Hepatocyte (in vitro differentiated cells): ENCODE measurements at regions not wholly inside any gene's neighbourhood (a gene's known extent, or its start where the extent isn't known, plus 50 kb on each side); places are given as distances from the start of the nearest gene placed in this dataset.

Experiments used
- DNase-seq: peaks from one replicate; pipeline ENCODE4 v3.0.0-alpha.2; 2016; ENCODE audit warnings: low spot score
- H2AFZ ChIP-seq: fragments of 200-600 bp; sonication (generic); 2 replicates; pipeline ENCODE4 v1.6.0; 2016; ENCODE audit warnings: antibody characterized with exemption, mild to moderate bottlenecking
- H3K27ac ChIP-seq: fragments of 200-600 bp; sonication (generic); 2 replicates; pipeline ENCODE4 v1.5.1; 2016; ENCODE audit warnings: mild to moderate bottlenecking
- H3K27me3 ChIP-seq: fragments of 200-600 bp; sonication (generic); 2 replicates; pipeline ENCODE4 v1.6.1; 2016
- H3K36me3 ChIP-seq: fragments of 200-600 bp; sonication (generic); replicated peaks from 2 replicates; pipeline ENCODE4 v1.5.1; 2016; ENCODE audit warnings: low read depth; ENCODE audit not compliant: insufficient read depth
- H3K4me1 ChIP-seq: fragments of 200-600 bp; sonication (generic); 2 replicates; pipeline ENCODE4 v1.5.1; 2016; ENCODE audit warnings: mild to moderate bottlenecking, moderate library complexity; ENCODE audit not compliant: insufficient read depth
- H3K4me2 ChIP-seq: fragments of 200-600 bp; sonication (generic); 2 replicates; pipeline ENCODE4 v1.6.0; 2016
- H3K4me3 ChIP-seq: fragments of 200-600 bp; sonication (generic); 2 replicates; pipeline ENCODE4 v1.5.1; 2016; ENCODE audit warnings: mild to moderate bottlenecking
- H3K79me2 ChIP-seq: fragments of 200-600 bp; sonication (generic); 2 replicates; pipeline ENCODE4 v1.6.0; 2017; ENCODE audit warnings: mild to moderate bottlenecking
- H3K9me2 ChIP-seq: fragments of 200-600 bp; sonication (generic); replicated peaks from 2 replicates; pipeline ENCODE4 v1.6.0; 2017; ENCODE audit warnings: mild to moderate bottlenecking; ENCODE audit not compliant: insufficient read depth
- H3K9me3 ChIP-seq: fragments of 200-600 bp; sonication (generic); 2 replicates; pipeline ENCODE4 v1.5.1; 2016; ENCODE audit warnings: low read depth, mild to moderate bottlenecking
- H4K20me1 ChIP-seq: fragments of 200-600 bp; sonication (generic); 2 replicates; pipeline ENCODE4 v1.6.0; 2016; ENCODE audit warnings: mild to moderate bottlenecking; ENCODE audit not compliant: insufficient read depth, poor library complexity, severe bottlenecking
- CTCF ChIP-seq: fragments of 200-600 bp; sonication (generic); IDR thresholded peaks from 2 replicates; pipeline ENCODE4 v1.5.1; 2016; ENCODE audit warnings: antibody characterized with exemption, mild to moderate bottlenecking; ENCODE audit not compliant: poor library complexity
- EZH2 ChIP-seq: fragments of 200-600 bp; sonication (generic); IDR thresholded peaks from 2 replicates; pipeline ENCODE4 v1.6.1; 2016; ENCODE audit warnings: antibody characterized with exemption, mild to moderate bottlenecking, borderline replicate concordance
- EZH2phosphoT487 ChIP-seq: fragments of 200-600 bp; sonication (generic); IDR thresholded peaks from one replicate; pipeline ENCODE4 v1.6.1; 2018; ENCODE audit warnings: antibody characterized with exemption, mild to moderate bottlenecking, low read depth, moderate library complexity; ENCODE audit not compliant: unreplicated experiment, severe bottlenecking
- WGBS: methylation state at CpG from one replicate; pipeline ENCODE4 v1.1.6; 2016; ENCODE audit warnings: low lambda C conversion rate; ENCODE audit errors: missing lambda C conversion rate; 5-methylcytosine and 5-hydroxymethylcytosine counted together

GRCh38 chr10:33861016-33861704, 526.7 kb upstream of the NRP1 start:
- no peak overlapping the region for H3K4me3 ChIP-seq
- H3K4me1 ChIP-seq: no peaks in the 10 kb centered on the region
- no peaks in the 10 kb centered on the region for H3K9me2 ChIP-seq
- H3K9me3 ChIP-seq: no peaks in the 10 kb centered on the region
- H2AFZ ChIP-seq: no peak overlapping the region
- WGBS: 87% methylated on average over 7 of the region's 7 CpGs
- TF ChIP-seq EZH2phosphoT487: no peak
- TF ChIP-seq EZH2: no peak
- no peak for TF ChIP-seq CTCF
- no peaks in the 10 kb centered on the region for H3K79me2 ChIP-seq
- no peak overlapping the region for H3K27ac ChIP-seq
- H3K4me2 ChIP-seq: no peak overlapping the region
- no peak for DNase-seq
- no peaks in the 10 kb centered on the region for H3K27me3 ChIP-seq
- no peaks in the 10 kb centered on the region for H3K36me3 ChIP-seq
- H4K20me1 ChIP-seq: no peaks in the 10 kb centered on the region

GRCh38 chr10:33860552-33860951, 526.1 kb upstream of the NRP1 start:
- Histone ChIP-seq H3K9me3 (no peaks in the 10 kb centered on the region), H3K79me2 (no peaks in the 10 kb centered on the region), H3K4me1 (no peaks in the 10 kb centered on the region), H3K9me2 (no peaks in the 10 kb centered on the region), H3K4me2 (no peak overlapping the region), H3K36me3 (no peaks in the 10 kb centered on the region), H3K4me3 (no peak overlapping the region), H4K20me1 (no peaks in the 10 kb centered on the region), H2AFZ (no peak overlapping the region), H3K27ac (no peak overlapping the region), H3K27me3 (no peaks in the 10 kb centered on the region)
- WGBS: 87% methylated on average over 3 of the region's 3 CpGs
- no peak for DNase-seq
- TF ChIP-seq EZH2 (no peak), EZH2phosphoT487 (no peak), CTCF (no peak)

GRCh38 chr10:33859319-33860022, 525.0 kb upstream of the NRP1 start:
- no peaks in the 10 kb centered on the region for H3K27me3 ChIP-seq
- 93% methylated on average over 6 of the region's 6 CpGs for WGBS
- DNase-seq: no peak
- H3K9me2 ChIP-seq: no peaks in the 10 kb centered on the region
- H2AFZ ChIP-seq: no peak overlapping the region
- no peaks in the 10 kb centered on the region for H3K9me3 ChIP-seq
- H3K79me2 ChIP-seq: no peaks in the 10 kb centered on the region
- no peaks in the 10 kb centered on the region for H3K4me1 ChIP-seq
- no peak overlapping the region for H3K4me3 ChIP-seq
- TF ChIP-seq EZH2: no peak
- TF ChIP-seq CTCF: no peak
- no peak for TF ChIP-seq EZH2phosphoT487
- no peak overlapping the region for H3K4me2 ChIP-seq
- H3K36me3 ChIP-seq: no peaks in the 10 kb centered on the region
- H4K20me1 ChIP-seq: no peaks in the 10 kb centered on the region
- no peak overlapping the region for H3K27ac ChIP-seq
